ENCODE measurements at regions not wholly inside any gene's neighbourhood (a gene's known extent, or its start where the extent isn't known, plus 50 kb on each side); places are given as distances from the start of the nearest gene placed in this dataset.
"Not testable (repeated sequence)": the region's sequence is repeated elsewhere in the genome, so short reads cannot be mapped to it uniquely, and the experiment has no call there.

DNA sequence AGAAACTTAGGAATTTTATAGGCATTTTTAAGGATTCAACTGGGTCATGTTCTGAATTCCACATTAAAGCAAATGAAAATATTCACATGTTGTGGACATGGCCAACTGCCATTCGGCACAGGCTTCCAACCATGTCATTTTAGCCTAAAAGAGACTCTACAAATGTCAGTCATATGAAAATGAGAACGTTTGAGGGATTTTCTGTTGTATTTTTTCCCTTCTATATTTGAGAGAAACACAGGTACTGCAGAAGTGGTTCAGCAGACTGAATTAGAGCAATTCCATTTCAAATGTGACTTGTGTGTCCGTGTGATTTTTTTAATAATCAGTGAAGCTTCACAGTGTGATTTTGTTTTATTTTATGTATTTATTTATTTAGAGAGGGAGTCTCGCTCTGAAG lies 124.3 kb downstream of the TP53TG3F start:
- WGBS, result no CpG with 5 or more reads among the region's 4 CpGs
- not testable (repeated sequence) for H3K4me3 ChIP-seq; H3K27ac ChIP-seq; H3K4me1 ChIP-seq; DNase-seq (ENCODE audit: low spot score in 2 of 2); H3K27me3 ChIP-seq; H3K9me3 ChIP-seq; H3K36me3 ChIP-seq

DNA sequence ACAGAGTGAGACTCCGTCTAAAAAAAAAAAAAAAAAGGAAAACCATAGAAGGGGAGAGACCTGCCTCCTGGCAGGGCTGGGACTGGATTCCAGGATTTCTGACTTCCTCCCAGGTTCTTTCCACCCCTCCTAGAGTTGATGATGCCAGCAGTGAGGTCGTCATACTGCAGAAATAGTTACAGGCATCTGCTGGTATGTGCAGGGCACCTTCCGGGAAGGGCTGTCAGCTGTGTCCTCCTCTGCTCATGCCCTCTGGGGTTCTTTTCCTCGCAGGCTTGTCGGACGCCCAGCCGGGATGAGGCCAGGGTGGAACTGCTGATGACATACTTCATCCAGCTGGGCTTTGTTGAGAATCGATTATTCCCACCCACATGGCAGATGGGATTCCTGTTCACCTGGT lies 129.2 kb downstream of the TP53TG3F start:
- H3K4me1 ChIP-seq; DNase-seq (ENCODE audit: low spot score in 2 of 2); H3K36me3 ChIP-seq; H3K27me3 ChIP-seq; H3K4me3 ChIP-seq; H3K27ac ChIP-seq; H3K9me3 ChIP-seq: not testable (repeated sequence)
- no CpG with 5 or more reads among the region's 8 CpGs for WGBS

DNA sequence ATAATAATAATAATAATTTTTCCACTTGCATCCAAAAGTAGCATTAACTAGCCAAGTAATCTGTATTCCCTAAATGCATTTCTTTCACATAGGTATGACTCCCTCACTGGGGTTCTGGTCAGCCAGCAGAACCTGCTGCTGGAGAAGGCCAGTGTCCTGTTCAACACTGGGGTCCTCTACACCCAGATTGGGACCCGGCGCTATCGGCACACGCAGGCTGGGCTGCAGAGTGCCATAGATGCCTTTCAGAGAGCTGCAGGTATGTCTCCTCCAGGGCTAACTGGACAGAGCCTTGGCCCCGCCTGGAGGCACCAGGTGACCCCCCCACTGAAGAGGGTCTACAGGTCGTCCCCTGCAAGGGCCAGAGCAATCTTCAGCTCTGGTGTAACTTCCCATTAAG lies 133.9 kb downstream of the TP53TG3F start:
- not testable (repeated sequence) for H3K4me1 ChIP-seq, H3K9me3 ChIP-seq, H3K4me3 ChIP-seq, H3K27me3 ChIP-seq, H3K36me3 ChIP-seq, H3K27ac ChIP-seq
- peak in 1 of 2 donors; percentile 28 for DNase-seq (ENCODE audit: low spot score in 2 of 2)
- WGBS, result no CpG with 5 or more reads among the region's 6 CpGs

DNA sequence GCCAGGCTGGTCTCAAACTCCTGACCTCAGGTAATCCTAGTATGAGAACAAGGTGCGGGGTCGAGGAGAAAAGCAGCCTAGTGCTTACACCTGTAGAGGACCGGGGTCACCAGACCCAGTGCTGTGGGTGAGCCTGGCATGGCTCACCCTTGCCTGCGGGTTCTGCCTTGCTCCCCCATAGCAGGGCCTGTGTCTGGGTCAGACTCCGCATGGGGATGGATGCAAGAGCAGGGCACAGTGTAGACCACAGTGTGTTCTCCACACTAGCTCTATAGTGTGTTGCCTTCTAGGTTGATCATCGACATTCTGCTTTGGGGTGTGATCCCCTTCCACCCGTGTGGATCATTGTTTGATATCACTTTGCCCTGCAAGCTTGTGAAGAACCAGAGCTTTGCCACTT lies 135.7 kb downstream of the TP53TG3F start:
- H3K9me3 ChIP-seq; H3K4me1 ChIP-seq; H3K36me3 ChIP-seq; DNase-seq (ENCODE audit: low spot score in 2 of 2); H3K27ac ChIP-seq; H3K27me3 ChIP-seq; H3K4me3 ChIP-seq: not testable (repeated sequence)
- no CpG with 5 or more reads among the region's 7 CpGs for WGBS

DNA sequence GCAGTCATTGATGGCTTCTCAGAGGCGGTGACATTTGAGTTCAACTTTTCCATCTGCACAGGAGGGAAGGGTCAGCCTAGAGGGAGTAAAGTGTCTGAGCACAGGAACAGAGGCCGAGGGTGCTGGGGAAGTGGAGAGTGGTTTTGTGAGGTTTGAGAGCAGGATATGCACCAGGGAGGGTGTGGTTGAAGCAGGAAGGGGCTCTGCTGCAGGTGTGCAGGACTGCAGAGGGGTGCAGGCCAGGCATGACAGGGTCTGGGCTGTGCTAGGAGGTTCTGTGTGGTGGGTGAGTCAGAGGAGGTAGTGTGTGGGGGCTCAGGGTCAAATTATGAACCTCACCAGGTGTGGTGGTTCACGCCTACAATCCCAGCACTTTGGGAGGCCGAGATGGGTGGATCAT lies 141.6 kb downstream of the TP53TG3F start:
- H3K27ac ChIP-seq; H3K9me3 ChIP-seq; H3K36me3 ChIP-seq; H3K4me1 ChIP-seq; H3K27me3 ChIP-seq; H3K4me3 ChIP-seq; DNase-seq (ENCODE audit: low spot score in 2 of 2): not testable (repeated sequence)
- WGBS, result no CpG with 5 or more reads among the region's 4 CpGs

DNA sequence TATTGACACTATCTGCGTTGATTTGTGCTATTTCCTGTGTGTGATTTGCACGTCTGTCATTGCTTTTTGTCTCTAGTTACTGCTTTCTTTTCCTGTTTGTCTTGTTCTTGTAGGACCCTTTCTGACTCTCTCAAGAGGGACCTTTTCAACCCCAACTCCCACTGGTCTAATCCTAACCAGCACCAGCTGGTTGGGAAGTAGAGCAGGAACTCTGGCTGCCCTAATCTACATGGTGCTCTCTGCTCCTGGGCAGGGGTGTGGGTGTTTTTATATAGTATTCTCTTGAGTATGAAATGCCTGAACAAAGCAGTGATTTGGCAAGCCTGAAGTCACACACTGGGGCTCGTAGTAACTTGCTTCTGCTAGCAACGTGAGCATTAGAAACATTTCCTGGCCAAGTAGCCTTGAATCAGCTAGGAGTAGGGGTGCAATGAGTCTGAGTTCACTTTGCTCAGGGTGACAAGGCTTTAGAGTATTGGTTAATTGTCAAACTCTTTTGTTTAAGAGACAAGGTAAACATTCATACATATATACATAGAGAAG lies 164.2 kb downstream of the TP53TG3F start:
- not testable (repeated sequence) for DNase-seq (ENCODE audit: low spot score in 2 of 2); H3K4me1 ChIP-seq; H3K4me3 ChIP-seq; H3K27ac ChIP-seq; H3K9me3 ChIP-seq; H3K36me3 ChIP-seq; H3K27me3 ChIP-seq
- WGBS, result 35% methylated on average over 2 of the region's 4 CpGs

DNA sequence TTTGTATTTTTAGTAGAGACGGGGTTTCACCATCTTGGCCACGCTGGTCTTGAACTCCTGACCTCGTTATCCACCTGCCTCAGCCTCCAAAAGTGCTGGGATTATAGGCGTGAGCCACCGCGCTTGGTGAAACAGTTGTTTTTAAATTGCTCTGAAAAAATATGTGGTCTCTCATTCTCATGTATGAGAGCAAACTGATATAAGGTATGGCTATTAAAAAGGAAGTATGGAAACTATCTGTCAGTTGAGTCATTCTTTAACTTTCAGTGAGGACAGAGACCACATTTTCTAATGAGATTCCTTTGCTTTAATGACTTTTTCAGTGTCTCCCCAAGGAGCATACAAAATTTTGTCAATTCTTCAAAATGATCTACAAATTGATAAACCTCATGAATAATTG lies 169.5 kb downstream of the TP53TG3F start:
- H3K36me3 ChIP-seq; H3K9me3 ChIP-seq; H3K4me1 ChIP-seq; DNase-seq (ENCODE audit: low spot score in 2 of 2); H3K27ac ChIP-seq; H3K27me3 ChIP-seq; H3K4me3 ChIP-seq: not testable (repeated sequence)
- 71% methylated on average over 5 of the region's 6 CpGs for WGBS

DNA sequence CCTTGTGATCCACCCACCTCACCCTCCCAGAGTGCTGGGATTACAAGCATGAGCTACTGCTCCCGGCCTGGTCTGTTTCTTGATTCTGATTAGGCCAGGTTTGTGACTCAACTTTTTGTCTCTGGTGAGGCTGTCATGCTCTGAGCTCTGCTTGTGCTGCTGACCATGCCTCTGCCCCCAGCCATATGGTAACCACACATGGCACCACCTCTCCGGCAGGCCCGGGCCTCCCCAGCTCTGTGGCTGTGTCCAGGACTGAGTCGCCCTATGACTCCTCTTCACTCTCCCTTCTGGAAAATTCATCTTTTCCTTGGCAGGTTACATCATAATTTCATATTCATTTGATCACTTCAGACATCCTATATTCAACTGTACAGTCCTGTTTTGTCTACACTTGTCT lies 172.3 kb downstream of the TP53TG3F start:
- H3K4me3 ChIP-seq; DNase-seq (ENCODE audit: low spot score in 2 of 2); H3K27ac ChIP-seq; H3K27me3 ChIP-seq; H3K4me1 ChIP-seq; H3K9me3 ChIP-seq; H3K36me3 ChIP-seq: not testable (repeated sequence)
- 62% methylated on average over 4 of the region's 4 CpGs for WGBS

DNA sequence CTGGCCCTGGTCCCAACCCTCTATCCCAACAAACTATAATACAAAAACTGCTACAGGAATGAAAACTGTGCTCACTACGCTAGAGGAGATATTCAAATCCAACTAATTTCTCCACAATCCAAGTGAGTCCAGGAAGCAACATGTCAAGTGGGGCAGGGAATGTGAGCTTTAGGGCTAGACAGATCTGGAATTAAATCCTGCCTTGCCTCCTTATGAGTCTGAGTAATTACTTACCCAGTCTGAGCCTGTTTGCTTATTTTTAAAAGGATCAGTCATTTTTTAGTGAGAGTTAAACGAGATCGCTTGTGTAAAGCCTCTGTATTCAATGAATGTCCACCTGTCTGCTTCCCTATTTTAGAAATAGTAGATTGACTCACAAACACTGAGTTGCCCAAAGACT lies 174.6 kb downstream of the TP53TG3F start:
- not testable (repeated sequence) for DNase-seq (ENCODE audit: low spot score in 2 of 2); H3K27me3 ChIP-seq; H3K27ac ChIP-seq; H3K36me3 ChIP-seq; H3K9me3 ChIP-seq; H3K4me1 ChIP-seq; H3K4me3 ChIP-seq
- 65% methylated on average over 3 of the region's 3 CpGs for WGBS

DNA sequence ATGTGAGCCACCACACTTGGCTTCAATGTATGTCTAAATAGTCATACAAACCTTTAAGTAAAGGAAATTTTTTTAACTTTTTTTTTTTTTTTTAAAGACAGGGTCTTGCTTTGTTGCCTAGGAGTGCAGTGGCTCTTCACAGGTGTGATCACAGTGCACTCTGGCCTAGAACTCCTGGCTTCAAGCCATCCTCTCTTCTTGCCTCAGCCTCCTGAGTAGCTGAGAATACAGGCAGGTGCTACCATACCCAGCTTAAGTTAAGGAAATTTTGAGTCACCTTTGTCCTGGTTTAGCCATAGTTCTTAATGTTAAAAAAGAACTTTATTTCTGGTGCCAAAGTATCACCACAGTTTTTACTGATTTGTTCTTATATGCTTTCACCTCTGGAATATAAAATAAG lies 177.3 kb downstream of the TP53TG3F start:
- not testable (repeated sequence) for DNase-seq (ENCODE audit: low spot score in 2 of 2); H3K27ac ChIP-seq; H3K4me3 ChIP-seq; H3K9me3 ChIP-seq; H3K36me3 ChIP-seq; H3K4me1 ChIP-seq; H3K27me3 ChIP-seq

DNA sequence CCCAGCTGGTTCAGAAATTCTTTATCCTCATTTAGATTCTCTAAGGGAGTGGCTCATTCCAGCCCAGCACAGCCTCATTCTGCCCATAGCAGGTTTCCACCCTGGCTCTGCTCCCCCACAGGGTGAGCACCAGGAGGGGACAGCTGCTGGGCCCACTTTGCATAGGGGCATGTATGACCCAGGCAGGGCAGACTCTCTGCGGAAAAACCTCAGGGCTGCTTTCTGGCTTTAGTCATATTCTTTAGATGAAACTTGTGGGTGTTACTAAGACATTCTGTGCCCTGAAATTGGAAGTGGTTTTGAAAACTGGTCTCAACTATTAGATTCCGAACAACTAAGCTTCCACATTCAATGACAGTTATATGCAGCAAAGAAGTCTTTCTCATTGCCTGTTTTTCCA lies 183.9 kb downstream of the TP53TG3F start:
- H3K9me3 ChIP-seq; H3K4me3 ChIP-seq; H3K4me1 ChIP-seq; H3K27me3 ChIP-seq; H3K36me3 ChIP-seq; H3K27ac ChIP-seq; DNase-seq (ENCODE audit: low spot score in 2 of 2): not testable (repeated sequence)
- WGBS, result 82% methylated on average over 2 of the region's 2 CpGs

DNA sequence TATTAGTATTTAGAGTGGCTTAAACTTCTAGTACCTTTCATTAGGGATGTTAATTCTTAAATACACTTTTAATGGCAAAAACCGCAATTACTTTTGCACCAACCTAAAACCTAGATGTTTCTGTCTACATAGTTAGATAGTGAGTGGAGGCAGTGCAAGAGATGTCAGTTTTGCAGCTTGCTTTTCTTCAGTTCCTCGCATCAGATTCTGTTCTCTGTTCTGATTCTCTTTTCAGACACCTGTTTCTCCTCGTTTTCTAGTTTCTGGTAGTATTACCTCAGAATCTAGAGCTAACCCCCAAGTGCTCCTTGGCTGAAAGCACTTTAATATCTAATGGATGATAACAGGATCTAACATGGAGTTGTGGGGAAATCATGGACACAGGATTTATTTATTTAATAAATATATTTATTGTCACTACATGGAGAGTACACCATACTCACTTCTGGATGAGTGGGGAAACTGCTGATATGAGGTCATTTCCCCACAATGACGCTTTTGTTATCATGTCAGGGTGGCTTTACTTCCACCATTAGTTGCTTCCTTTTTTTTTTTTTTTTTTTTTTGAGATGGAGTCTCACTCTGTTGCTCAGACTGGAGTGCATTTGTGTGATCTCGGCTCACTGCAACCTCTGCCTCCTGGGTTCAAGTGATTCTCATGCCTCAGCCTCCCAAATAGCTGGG lies 184.4 kb downstream of the TP53TG3F start:
- H3K9me3 ChIP-seq; H3K4me1 ChIP-seq; H3K36me3 ChIP-seq; H3K27ac ChIP-seq; H3K4me3 ChIP-seq; DNase-seq (ENCODE audit: low spot score in 2 of 2); H3K27me3 ChIP-seq: not testable (repeated sequence)
- 65% methylated on average over 5 of the region's 5 CpGs for WGBS

DNA sequence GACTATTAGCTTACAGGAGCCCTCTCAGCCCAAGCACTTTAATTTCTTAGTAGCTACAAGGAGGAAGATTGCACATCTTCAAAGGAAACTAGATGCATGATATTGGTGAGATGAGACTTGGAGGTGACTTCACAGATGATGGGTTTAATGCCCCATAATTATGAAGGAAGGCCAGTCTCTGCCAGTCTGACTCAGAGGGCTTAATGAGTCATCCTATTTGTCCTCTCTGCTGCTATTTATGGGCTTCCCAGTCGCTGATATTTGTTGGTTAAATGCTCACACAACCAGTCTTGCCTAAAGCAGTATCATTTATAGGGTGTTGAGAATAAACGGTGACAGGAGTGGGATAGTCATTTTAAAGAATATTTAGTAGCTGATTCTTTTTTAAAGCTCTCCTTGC lies 187.0 kb downstream of the TP53TG3F start:
- H3K27ac ChIP-seq; H3K36me3 ChIP-seq; H3K9me3 ChIP-seq; H3K4me3 ChIP-seq; H3K4me1 ChIP-seq; H3K27me3 ChIP-seq; DNase-seq (ENCODE audit: low spot score in 2 of 2): not testable (repeated sequence)
- WGBS, result 25% methylated on average over 2 of the region's 2 CpGs

DNA sequence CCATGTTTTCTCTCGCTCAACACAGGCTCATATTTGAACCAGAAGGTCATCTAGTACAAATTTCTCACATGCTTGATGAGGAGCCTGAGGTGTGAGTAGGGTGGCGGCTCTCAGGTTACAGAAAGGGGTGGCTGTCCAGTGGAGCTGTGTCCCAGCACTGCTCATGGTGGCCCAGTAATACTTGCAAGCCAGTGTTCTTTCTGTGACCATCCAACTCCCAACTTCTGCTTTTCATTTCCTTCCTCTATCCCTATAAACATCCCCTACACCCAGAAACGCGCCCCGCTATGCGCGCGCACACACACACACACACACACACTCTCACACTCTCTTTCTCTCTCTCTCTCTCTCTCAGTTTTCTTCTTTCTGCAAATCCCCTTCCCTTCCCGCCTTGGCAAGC lies 196.3 kb downstream of the TP53TG3F start:
- H3K9me3 ChIP-seq; H3K4me1 ChIP-seq; H3K27me3 ChIP-seq; H3K27ac ChIP-seq; H3K36me3 ChIP-seq; H3K4me3 ChIP-seq; DNase-seq (ENCODE audit: low spot score in 2 of 2): not testable (repeated sequence)
- WGBS, result 71% methylated on average over 7 of the region's 9 CpGs

DNA sequence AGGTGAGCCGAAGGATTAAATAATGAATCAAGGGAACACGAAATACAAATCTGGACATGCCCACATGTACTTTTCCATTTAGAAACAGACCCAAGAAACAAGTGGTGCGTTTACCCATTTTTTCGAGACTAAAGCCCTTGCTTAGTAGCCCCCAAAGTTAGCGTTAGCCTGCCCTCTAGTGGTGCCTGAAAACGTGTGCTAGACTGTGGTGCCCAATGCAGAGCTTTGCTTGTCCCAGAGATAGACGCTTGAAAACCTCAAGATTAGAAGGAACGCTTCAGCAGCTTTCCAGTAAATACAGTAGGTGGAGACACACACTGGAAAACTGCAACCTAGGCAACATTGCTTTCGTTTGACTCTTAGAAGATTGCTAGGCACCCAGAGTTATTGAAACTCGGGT lies 197.0 kb downstream of the TP53TG3F start:
- DNase-seq (ENCODE audit: low spot score in 2 of 2); H3K36me3 ChIP-seq; H3K9me3 ChIP-seq; H3K4me3 ChIP-seq; H3K27ac ChIP-seq; H3K27me3 ChIP-seq; H3K4me1 ChIP-seq: not testable (repeated sequence)
- no CpG with 5 or more reads among the region's 10 CpGs for WGBS
